HEK293 (cell line): ENCODE measurements at regions not wholly inside any gene's neighbourhood (a gene's known extent, or its start where the extent isn't known, plus 50 kb on each side); places are given as distances from the start of the nearest gene placed in this dataset.
A peak's percentile ranks its signal among the peaks of the same experiment; 100 is the strongest.

Experiments used
- CTCF ChIA-PET: fragments of 350-600 bp; formaldehyde crosslinking; extraction: SDS; loops from one replicate; lab custom pipeline; 2021; ENCODE audit warnings: antibody characterized with exemption; lab: Yijun Ruan, JAX
- POLR2A ChIA-PET: fragments of 300-600 bp; formaldehyde crosslinking; extraction: SDS; loops from one replicate; lab custom pipeline; 2020; ENCODE audit warnings: antibody characterized with exemption, inconsistent platforms; lab: Yijun Ruan, JAX
- H3K27ac ChIP-seq: fragments of 200-500 bp; sonication (Bioruptor generic); 2 replicates; pipeline ENCODE4 v1.5.1; 2014; ENCODE audit warnings: low read depth, low read length, control low read depth, inconsistent platforms; ENCODE audit errors: extremely low read depth
- H3K36me3 ChIP-seq, 2 experiments: fragments of 200-500 bp in 1 of 2; sonication (Bioruptor generic) in 1 of 2; 1 replicate in 1 of 2; 2 replicates in 1 of 2; pipeline ENCODE4 v1.5.1; 2014 to 2017; ENCODE audit warnings: inconsistent platforms in 2 of 2, low read length in 2 of 2; ENCODE audit not compliant: control insufficient read depth in 2 of 2, insufficient read depth in 1 of 2
- H3K4me1 ChIP-seq: fragments of 200-500 bp; sonication (Bioruptor generic); 2 replicates; pipeline ENCODE4 v1.5.1; 2014; ENCODE audit warnings: mild to moderate bottlenecking, low read length, inconsistent platforms; ENCODE audit not compliant: control insufficient read depth, insufficient read depth
- H3K4me3 ChIP-seq: 2 replicates; pipeline ENCODE4 v1.5.1; 2011; ENCODE audit warnings: low read depth, mild to moderate bottlenecking, control low read depth, low read length, moderate library complexity
- H3K9me3 ChIP-seq: fragments of 200-500 bp; sonication (Bioruptor generic); 2 replicates; pipeline ENCODE4 v1.5.1; 2014; ENCODE audit warnings: low read depth, low read length, inconsistent platforms; ENCODE audit not compliant: control insufficient read depth, insufficient read depth
- BCL6B ChIP-seq: fragments of 450-650 bp; formaldehyde crosslinking; IDR thresholded peaks from 2 replicates; pipeline ENCODE4 v1.5.1; 2017; ENCODE audit warnings: missing biosample characterization, missing genetic modification characterization
- EGR2 ChIP-seq: fragments of 450-650 bp; formaldehyde crosslinking; IDR thresholded peaks from 2 replicates; pipeline ENCODE4 v1.5.1; 2016; ENCODE audit warnings: low read depth, missing biosample characterization, missing genetic modification characterization
- KLF10 ChIP-seq: fragments of 450-650 bp; IDR thresholded peaks from 2 replicates; pipeline ENCODE4 v1.5.1; 2018; ENCODE audit warnings: missing biosample characterization, mild to moderate bottlenecking, missing genetic modification characterization
- PRDM4 ChIP-seq: fragments of 450-650 bp; formaldehyde crosslinking; IDR thresholded peaks from 2 replicates; pipeline ENCODE4 v1.5.1; 2017; ENCODE audit warnings: missing biosample characterization, missing genetic modification characterization
- SCRT1 ChIP-seq: fragments of 450-650 bp; formaldehyde crosslinking; IDR thresholded peaks from 2 replicates; pipeline ENCODE4 v1.5.1; 2016; ENCODE audit warnings: missing biosample characterization, missing genetic modification characterization, borderline replicate concordance
- SP2 ChIP-seq: fragments of 450-650 bp; formaldehyde crosslinking; IDR thresholded peaks from 2 replicates; pipeline ENCODE4 v1.5.1; 2016; ENCODE audit warnings: missing biosample characterization, missing genetic modification characterization
- SP7 ChIP-seq: fragments of 450-650 bp; formaldehyde crosslinking; IDR thresholded peaks from 2 replicates; pipeline ENCODE4 v1.5.1; 2016; ENCODE audit warnings: missing biosample characterization, missing genetic modification characterization
- ZNF10 ChIP-seq: fragments of 450-650 bp; formaldehyde crosslinking; IDR thresholded peaks from 2 replicates; pipeline ENCODE4 v1.5.1; 2017; ENCODE audit warnings: missing biosample characterization, missing genetic modification characterization
- ZNF148 ChIP-seq: fragments of 450-650 bp; formaldehyde crosslinking; IDR thresholded peaks from 2 replicates; pipeline ENCODE4 v1.5.0; 2017; ENCODE audit warnings: missing biosample characterization, missing genetic modification characterization, borderline replicate concordance
- ZNF155 ChIP-seq: fragments of 450-650 bp; formaldehyde crosslinking; IDR thresholded peaks from 2 replicates; pipeline ENCODE4 v1.5.1; 2016; ENCODE audit warnings: missing biosample characterization, missing genetic modification characterization
- ZNF311 ChIP-seq: fragments of 450-650 bp; formaldehyde crosslinking; IDR thresholded peaks from 2 replicates; pipeline ENCODE4 v1.5.1; 2017; ENCODE audit warnings: missing biosample characterization, missing genetic modification characterization, borderline replicate concordance
- ZNF366 ChIP-seq: fragments of 450-650 bp; formaldehyde crosslinking; conservative IDR thresholded peaks from 2 replicates; pipeline ENCODE4 v1.5.1; 2016; ENCODE audit warnings: missing biosample characterization, missing genetic modification characterization
- ZNF394 ChIP-seq: fragments of 450-650 bp; formaldehyde crosslinking; IDR thresholded peaks from 2 replicates; pipeline ENCODE4 v1.5.1; 2016; ENCODE audit warnings: missing biosample characterization, missing genetic modification characterization, mild to moderate bottlenecking, moderate library complexity, borderline replicate concordance
- ZNF404 ChIP-seq: fragments of 450-650 bp; formaldehyde crosslinking; IDR thresholded peaks from 2 replicates; pipeline ENCODE4 v1.5.1; 2017; ENCODE audit warnings: missing biosample characterization, missing genetic modification characterization
- ZNF423 ChIP-seq: fragments of 450-650 bp; formaldehyde crosslinking; IDR thresholded peaks from 2 replicates; pipeline ENCODE4 v1.5.1; 2016; ENCODE audit warnings: missing biosample characterization, missing genetic modification characterization
- ZNF510 ChIP-seq: fragments of 450-650 bp; formaldehyde crosslinking; IDR thresholded peaks from 2 replicates; pipeline ENCODE4 v1.5.1; 2018; ENCODE audit warnings: mild to moderate bottlenecking, missing genetic modification characterization, missing biosample characterization; ENCODE audit not compliant: insufficient replicate concordance
- ZNF558 ChIP-seq: fragments of 450-650 bp; formaldehyde crosslinking; IDR thresholded peaks from 2 replicates; pipeline ENCODE4 v1.5.1; 2016; ENCODE audit warnings: missing biosample characterization, missing genetic modification characterization
- ZNF585B ChIP-seq: fragments of 450-650 bp; formaldehyde crosslinking; IDR thresholded peaks from 2 replicates; pipeline ENCODE4 v1.5.1; 2016; ENCODE audit warnings: missing biosample characterization, missing genetic modification characterization
- ZNF623 ChIP-seq: fragments of 450-650 bp; formaldehyde crosslinking; IDR thresholded peaks from 2 replicates; pipeline ENCODE4 v1.5.1; 2016; ENCODE audit warnings: missing biosample characterization, missing genetic modification characterization
- ZNF629 ChIP-seq: fragments of 450-650 bp; formaldehyde crosslinking; IDR thresholded peaks from 2 replicates; pipeline ENCODE4 v1.5.1; 2017; ENCODE audit warnings: missing biosample characterization, missing genetic modification characterization

- TF ChIP-seq ZNF585B (no peak), EGR2 (no peak), ZNF510 (tag by site-specific recombination) (no peak), ZNF629 (tag by site-specific recombination) (no peak), ZNF148 (tag by site-specific recombination) (no peak), KLF10 (no peak)
- TF ChIP-seq, all 188 proteins: peak for 0
These were observed 101.7 kb upstream of the PRNP start (continued) for GRCh38 chr20:4584510-4584909.

- ChIA-PET CTCF (interaction anchor here (0.5 to 0.6 kb wide), 2 partner anchors 174 to 753 kb away, joined by 5 read pairs; no protein-coding TSS in a partner anchor), POLR2A (no interaction called here)
- Histone ChIP-seq H3K4me3 (no peak overlapping the region), H3K9me3 (no peaks in the 10 kb centered on the region)
- TF ChIP-seq ZNF404 (no peak), ZNF585B (no peak), ZNF423 (tag by site-specific recombination) (no peak)
- TF ChIP-seq, all 188 proteins: peak for 0
- no peak overlapping the region for H3K27ac ChIP-seq
- H3K4me1 ChIP-seq = no peaks in the 10 kb centered on the region
- no peaks in the 10 kb centered on the region for H3K36me3 ChIP-seq
These were observed 104.4 kb upstream of the PRNP start for GRCh38 chr20:4581838-4582237.

- no peak overlapping the region for H3K27ac ChIP-seq
- no peaks in the 10 kb centered on the region for H3K36me3 ChIP-seq
- peaks cover 8% of the 10 kb centered on the region for H3K4me1 ChIP-seq
- no peaks in the 10 kb centered on the region for H3K9me3 ChIP-seq
- no peak overlapping the region for H3K4me3 ChIP-seq
- POLR2A ChIA-PET = no interaction called here
- CTCF ChIA-PET = no interaction called here
- TF ChIP-seq ZNF558 (peak; percentile 98), SCRT1 (tag by site-specific recombination) (no peak)
These were observed 107.9 kb upstream of the PRNP start for GRCh38 chr20:4578375-4578774.

GRCh38 chr20:4574356-4574690, 111.9 kb upstream of the PRNP start:
- Histone ChIP-seq H3K4me1 (peaks cover 10% of the 10 kb centered on the region), H3K9me3 (no peaks in the 10 kb centered on the region), H3K36me3 (no peaks in the 10 kb centered on the region), H3K4me3 (no peak overlapping the region), H3K27ac (peak overlapping the region; percentile 49; the same call in 1 of the 2 replicates)
- POLR2A ChIA-PET = no interaction called here
- CTCF ChIA-PET = interaction anchor here (1.7 kb wide), 1 partner anchor 18 kb away, joined by 5 read pairs; no protein-coding TSS in a partner anchor
- 0 out of 2 replicates have a peak, but pooled peaks have one; percentile 0 for TF ChIP-seq ZNF394 (tag by site-specific recombination)
- no peak for TF ChIP-seq ZNF155 (tag by site-specific recombination)
- peak; percentile 15 for TF ChIP-seq ZNF366 (tag by site-specific recombination)
- no peak for TF ChIP-seq ZNF623 (tag by site-specific recombination)

- CTCF ChIA-PET = interaction anchor here (0.6 to 1.7 kb wide), 2 partner anchors 19 to 1296 kb away, joined by 4 to 5 read pairs; no protein-coding TSS in a partner anchor
- TF ChIP-seq ZNF311 (tag by site-specific recombination) (no peak), SP2 (tag by site-specific recombination) (no peak), SP7 (tag by site-specific recombination) (peak; percentile 87), ZNF10 (tag by site-specific recombination) (peak; percentile 86; the same call in 1 of the 2 replicates), ZNF394 (tag by site-specific recombination) (peak; percentile 41; the same call in 1 of the 2 replicates), BCL6B (tag by site-specific recombination) (no peak), PRDM4 (tag by site-specific recombination) (no peak), ZNF585B (no peak)
These were observed 112.5 kb upstream of the PRNP start for GRCh38 chr20:4573564-4574355.

More at GRCh38 chr20:4573564-4574355, 112.5 kb upstream of the PRNP start:
- Histone ChIP-seq H3K9me3 (no peaks in the 10 kb centered on the region), H3K4me3 (no peak overlapping the region), H3K36me3 (no peaks in the 10 kb centered on the region), H3K27ac (peak overlapping the region; percentile 49), H3K4me1 (peaks cover 10% of the 10 kb centered on the region)
- POLR2A ChIA-PET = no interaction called here
